ENCODE measurements at regions not wholly inside any gene's neighbourhood (a gene's known extent, or its start where the extent isn't known, plus 50 kb on each side); places are given as distances from the start of the nearest gene placed in this dataset.

GRCh38 chr14:85027681-85028370 is 502.1 kb upstream of the FLRT2 start:
- Mint-ChIP-seq H3K36me3 (ENCODE audit: low read depth) (no peaks in the 10 kb centered on the region), H3K4me3 (no peak overlapping the region), H3K27ac (no peak overlapping the region), H3K4me1 (ENCODE audit: low read depth) (no peaks in the 10 kb centered on the region), H3K9me3 (peaks cover 8% of the 10 kb centered on the region), H3K27me3 (no peaks in the 10 kb centered on the region)
- intact Hi-C loops (cut with micrococcal nuclease), result no loop called here

GRCh38 chr14:85037411-85037810 is 492.5 kb upstream of the FLRT2 start:
- Mint-ChIP-seq H3K4me3 (no peak overlapping the region), H3K27ac (no peak overlapping the region), H3K9me3 (no peaks in the 10 kb centered on the region), H3K4me1 (ENCODE audit: low read depth) (no peaks in the 10 kb centered on the region), H3K27me3 (no peaks in the 10 kb centered on the region), H3K36me3 (ENCODE audit: low read depth) (no peaks in the 10 kb centered on the region)
- intact Hi-C loops (cut with micrococcal nuclease), result no loop called here

GRCh38 chr14:85038526-85039352 is 491.2 kb upstream of the FLRT2 start:
- Mint-ChIP-seq H3K9me3 (no peaks in the 10 kb centered on the region), H3K27ac (no peak overlapping the region), H3K36me3 (ENCODE audit: low read depth) (no peaks in the 10 kb centered on the region), H3K4me1 (ENCODE audit: low read depth) (no peaks in the 10 kb centered on the region), H3K27me3 (no peaks in the 10 kb centered on the region), H3K4me3 (no peak overlapping the region)
- intact Hi-C loops (cut with micrococcal nuclease), result no loop called here

- H3K9me3 Mint-ChIP-seq, result no peaks in the 10 kb centered on the region
- H3K36me3 Mint-ChIP-seq (ENCODE audit: low read depth), result no peaks in the 10 kb centered on the region
- no peaks in the 10 kb centered on the region for H3K4me1 Mint-ChIP-seq (ENCODE audit: low read depth)
- H3K27me3 Mint-ChIP-seq, result no peaks in the 10 kb centered on the region
- H3K4me3 Mint-ChIP-seq, result no peak overlapping the region
- H3K27ac Mint-ChIP-seq, result no peak overlapping the region
- intact Hi-C loops (cut with micrococcal nuclease), result no loop called here
These were observed 490.7 kb upstream of the FLRT2 start for GRCh38 chr14:85039353-85039626.

GRCh38 chr14:85040046-85040685 is 489.8 kb upstream of the FLRT2 start:
- Mint-ChIP-seq H3K27ac (no peak overlapping the region), H3K9me3 (no peaks in the 10 kb centered on the region), H3K36me3 (ENCODE audit: low read depth) (no peaks in the 10 kb centered on the region), H3K4me3 (no peak overlapping the region), H3K4me1 (ENCODE audit: low read depth) (no peaks in the 10 kb centered on the region), H3K27me3 (no peaks in the 10 kb centered on the region)
- intact Hi-C loops (cut with micrococcal nuclease), result no loop called here

DNA sequence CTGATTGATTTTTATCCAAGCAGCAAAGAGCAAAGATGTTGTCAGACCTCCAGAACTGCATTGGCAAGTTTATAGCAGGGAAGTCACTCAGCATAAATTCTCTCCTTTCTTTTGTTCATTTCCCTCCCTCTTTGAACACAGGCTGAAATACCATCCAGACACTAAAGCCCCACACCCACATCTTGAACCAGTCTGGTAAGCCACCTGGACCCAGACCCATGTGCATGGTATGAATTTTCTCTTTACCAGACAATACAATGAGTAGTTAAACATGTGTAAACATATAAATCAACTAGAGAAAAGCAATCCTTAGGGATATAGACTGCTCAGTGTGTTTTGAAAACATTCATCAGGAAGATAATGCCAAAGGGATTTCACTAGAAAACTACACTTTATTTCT is 488.3 kb upstream of the FLRT2 start:
- Mint-ChIP-seq H3K27ac (no peak overlapping the region), H3K36me3 (ENCODE audit: low read depth) (no peaks in the 10 kb centered on the region), H3K4me1 (ENCODE audit: low read depth) (no peaks in the 10 kb centered on the region), H3K27me3 (no peaks in the 10 kb centered on the region), H3K4me3 (no peak overlapping the region), H3K9me3 (peaks cover 7% of the 10 kb centered on the region)
- intact Hi-C loops (cut with micrococcal nuclease), result no loop called here

- Mint-ChIP-seq H3K27me3 (no peaks in the 10 kb centered on the region), H3K9me3 (peaks cover 13% of the 10 kb centered on the region), H3K4me1 (ENCODE audit: low read depth) (no peaks in the 10 kb centered on the region), H3K4me3 (no peak overlapping the region), H3K27ac (no peak overlapping the region), H3K36me3 (ENCODE audit: low read depth) (no peaks in the 10 kb centered on the region)
- intact Hi-C loops (cut with micrococcal nuclease), result no loop called here
These were observed 487.6 kb upstream of the FLRT2 start for GRCh38 chr14:85042301-85042700.

DNA sequence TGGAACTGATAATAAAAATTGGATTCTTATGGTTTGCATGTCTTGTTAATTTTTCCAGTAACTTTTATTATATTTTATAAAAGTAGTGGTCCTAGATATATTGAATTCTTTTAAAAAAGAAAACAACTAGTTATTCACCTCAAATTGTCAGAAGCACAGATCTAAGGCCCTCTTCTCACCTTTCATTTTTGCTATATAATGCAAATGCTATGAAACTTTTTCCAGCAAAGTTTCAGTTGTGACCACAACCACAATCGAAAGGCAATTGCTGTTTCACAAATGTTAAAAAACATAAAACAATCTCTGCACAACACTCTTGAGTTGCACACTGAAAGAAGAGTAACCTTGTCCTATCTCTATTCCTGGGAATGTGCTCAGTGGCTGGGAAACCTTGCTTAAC is 479.8 kb upstream of the FLRT2 start:
- H3K27me3 Mint-ChIP-seq, result no peaks in the 10 kb centered on the region
- no peak overlapping the region for H3K27ac Mint-ChIP-seq
- H3K9me3 Mint-ChIP-seq, result peaks cover 37% of the 10 kb centered on the region
- no peaks in the 10 kb centered on the region for H3K36me3 Mint-ChIP-seq (ENCODE audit: low read depth)
- H3K4me1 Mint-ChIP-seq (ENCODE audit: low read depth), result no peaks in the 10 kb centered on the region
- no peak overlapping the region for H3K4me3 Mint-ChIP-seq
- intact Hi-C loops (cut with micrococcal nuclease), result no loop called here

- Mint-ChIP-seq H3K4me3 (no peak overlapping the region), H3K27me3 (no peaks in the 10 kb centered on the region), H3K27ac (no peak overlapping the region), H3K36me3 (ENCODE audit: low read depth) (no peaks in the 10 kb centered on the region), H3K4me1 (ENCODE audit: low read depth) (no peaks in the 10 kb centered on the region), H3K9me3 (peaks cover 34% of the 10 kb centered on the region)
- intact Hi-C loops (cut with micrococcal nuclease), result no loop called here
These were observed 477.3 kb upstream of the FLRT2 start for GRCh38 chr14:85052646-85053045.

GRCh38 chr14:85054178-85054577 is 475.8 kb upstream of the FLRT2 start:
- Mint-ChIP-seq H3K36me3 (ENCODE audit: low read depth) (no peaks in the 10 kb centered on the region), H3K4me3 (no peak overlapping the region), H3K4me1 (ENCODE audit: low read depth) (no peaks in the 10 kb centered on the region), H3K9me3 (peaks cover 33% of the 10 kb centered on the region), H3K27ac (no peak overlapping the region), H3K27me3 (no peaks in the 10 kb centered on the region)
- intact Hi-C loops (cut with micrococcal nuclease), result no loop called here

DNA sequence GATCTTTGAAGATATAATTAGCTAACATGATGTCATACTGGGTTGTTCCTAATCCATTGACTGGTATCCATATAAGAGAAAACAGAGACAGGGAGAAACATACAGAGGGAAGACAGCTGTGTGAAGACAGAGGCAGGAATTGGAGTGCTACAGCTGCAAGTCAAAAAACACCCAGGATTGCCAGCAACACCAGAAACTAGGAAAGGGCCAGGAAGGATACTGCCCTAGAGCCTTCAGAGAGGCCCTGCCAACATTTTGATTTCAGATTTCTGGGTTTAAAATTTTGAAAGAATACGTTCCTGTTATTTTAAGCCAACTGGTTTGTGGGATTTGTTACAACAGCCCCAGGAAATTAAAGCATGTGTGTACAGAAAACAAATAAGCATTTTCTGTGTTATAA is 473.7 kb upstream of the FLRT2 start:
- Mint-ChIP-seq H3K9me3 (peaks cover 34% of the 10 kb centered on the region), H3K4me1 (ENCODE audit: low read depth) (no peaks in the 10 kb centered on the region), H3K27me3 (no peaks in the 10 kb centered on the region), H3K27ac (no peak overlapping the region), H3K36me3 (ENCODE audit: low read depth) (no peaks in the 10 kb centered on the region), H3K4me3 (no peak overlapping the region)
- intact Hi-C loops (cut with micrococcal nuclease), result no loop called here

- peaks cover 41% of the 10 kb centered on the region for H3K9me3 Mint-ChIP-seq
- H3K27me3 Mint-ChIP-seq, result no peaks in the 10 kb centered on the region
- H3K36me3 Mint-ChIP-seq (ENCODE audit: low read depth), result no peaks in the 10 kb centered on the region
- intact Hi-C loops (cut with micrococcal nuclease), result no loop called here
- H3K4me1 Mint-ChIP-seq (ENCODE audit: low read depth), result no peaks in the 10 kb centered on the region
- no peak overlapping the region for H3K4me3 Mint-ChIP-seq
- H3K27ac Mint-ChIP-seq, result no peak overlapping the region
These were observed 472.7 kb upstream of the FLRT2 start for GRCh38 chr14:85057221-85057620.

GRCh38 chr14:85058150-85058549 is 471.8 kb upstream of the FLRT2 start:
- Mint-ChIP-seq H3K4me1 (ENCODE audit: low read depth) (no peaks in the 10 kb centered on the region), H3K9me3 (peaks cover 41% of the 10 kb centered on the region), H3K36me3 (ENCODE audit: low read depth) (no peaks in the 10 kb centered on the region), H3K4me3 (no peak overlapping the region), H3K27ac (no peak overlapping the region), H3K27me3 (no peaks in the 10 kb centered on the region)
- intact Hi-C loops (cut with micrococcal nuclease), result no loop called here

GRCh38 chr14:85060121-85060520 is 469.8 kb upstream of the FLRT2 start:
- H3K27me3 Mint-ChIP-seq, result no peaks in the 10 kb centered on the region
- no peak overlapping the region for H3K27ac Mint-ChIP-seq
- no peaks in the 10 kb centered on the region for H3K36me3 Mint-ChIP-seq (ENCODE audit: low read depth)
- intact Hi-C loops (cut with micrococcal nuclease), result no loop called here
- H3K4me1 Mint-ChIP-seq (ENCODE audit: low read depth), result no peaks in the 10 kb centered on the region
- peaks cover 35% of the 10 kb centered on the region for H3K9me3 Mint-ChIP-seq
- H3K4me3 Mint-ChIP-seq, result no peak overlapping the region
